ENCODE measurements at regions not wholly inside any gene's neighbourhood (a gene's known extent, or its start where the extent isn't known, plus 50 kb on each side); places are given as distances from the start of the nearest gene placed in this dataset.

DNA sequence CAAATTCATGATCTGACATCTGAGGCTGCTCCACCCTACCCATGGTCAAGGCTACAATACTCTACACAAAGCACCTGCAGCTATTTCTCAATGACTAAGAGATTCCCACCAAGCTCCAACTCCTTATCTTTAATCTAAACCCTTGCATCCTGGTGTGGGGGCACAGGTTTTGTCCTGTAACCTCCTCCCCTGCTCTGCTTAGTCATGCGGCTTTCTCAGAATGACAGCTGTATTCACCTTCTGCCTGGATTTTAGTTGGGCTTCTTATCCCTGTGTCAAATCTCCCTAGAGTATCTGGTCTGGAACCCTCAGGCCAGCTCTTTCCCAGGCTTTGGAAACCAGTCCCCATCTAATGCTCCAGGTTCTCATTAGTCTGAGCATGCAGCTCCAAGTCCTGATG lies 159.0 kb downstream of the BARHL2 start:
- DNase-seq: no peak

DNA sequence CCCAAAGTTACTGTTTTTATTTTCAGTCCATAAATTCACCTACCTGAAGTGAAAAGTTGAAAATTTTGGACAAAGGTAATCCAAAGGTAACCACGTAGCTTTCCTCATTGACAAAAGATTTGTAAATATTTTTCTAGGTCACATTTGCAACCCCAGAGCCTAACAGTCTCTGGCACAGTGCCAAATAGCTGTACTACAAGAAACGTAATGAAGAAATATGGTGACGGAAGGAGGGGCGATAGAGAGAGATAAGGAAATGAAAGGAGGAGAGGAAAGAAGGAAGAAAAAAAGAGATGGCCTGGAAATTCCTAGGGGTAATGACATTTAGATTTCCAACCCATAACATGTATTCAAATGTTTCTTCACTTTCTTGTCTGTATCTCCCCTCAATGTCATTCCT lies 159.4 kb downstream of the BARHL2 start:
- no peak for DNase-seq

DNA sequence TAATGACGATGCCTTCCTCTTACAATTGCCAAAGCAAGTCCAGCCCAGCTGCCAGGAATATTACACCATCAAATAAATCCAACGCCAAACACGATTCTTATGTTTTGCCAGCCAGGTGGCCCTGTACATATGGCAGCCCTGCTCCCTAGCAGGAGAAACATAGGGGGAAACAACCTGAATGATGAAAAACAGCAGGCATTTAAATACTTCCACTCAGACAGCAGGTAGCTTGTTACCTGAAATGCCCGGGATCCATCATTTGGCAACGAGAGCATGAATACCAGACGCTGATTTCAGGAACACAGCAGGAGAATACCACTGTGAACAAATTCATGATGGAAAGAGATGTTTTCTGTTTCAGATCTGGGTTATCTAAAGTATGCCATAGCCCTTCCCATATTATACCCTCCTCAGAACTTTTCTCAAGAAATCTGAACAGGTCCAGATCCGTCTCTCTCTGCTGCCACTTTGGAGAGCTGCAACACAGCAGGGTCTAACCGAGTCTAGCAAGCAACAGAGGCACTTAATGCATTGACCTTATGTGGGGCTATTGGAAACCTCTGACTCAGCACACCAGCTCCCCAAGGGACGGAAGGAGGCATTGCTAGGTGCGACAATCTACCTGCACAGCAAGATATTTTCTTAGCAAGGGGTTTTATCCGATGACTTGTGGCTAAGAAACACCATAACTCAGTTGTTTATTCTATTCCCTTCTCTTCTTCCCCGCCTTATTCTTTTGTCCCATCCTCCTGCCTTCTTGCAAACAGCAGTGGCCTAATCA lies 166.3 kb downstream of the BARHL2 start:
- DNase-seq: no peak

DNA sequence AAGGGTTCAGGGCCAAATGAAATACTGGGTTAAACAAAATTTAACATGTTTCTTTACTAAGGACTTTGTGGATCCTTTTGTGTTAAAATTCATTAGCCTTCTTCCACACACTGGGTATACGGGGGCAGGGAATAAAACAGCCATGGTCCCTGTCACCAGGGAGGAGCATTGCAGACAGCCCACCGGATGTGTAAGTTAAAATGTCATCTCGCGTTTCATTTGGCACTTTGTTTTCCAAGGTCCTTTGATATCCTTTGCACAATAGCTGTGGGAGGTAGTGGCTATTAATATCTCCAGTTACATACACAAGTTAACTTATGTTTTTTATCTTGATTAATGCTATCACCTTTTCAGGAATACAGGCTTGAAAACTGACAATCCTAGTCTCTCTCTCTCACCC lies 172.7 kb downstream of the BARHL2 start:
- no peak for DNase-seq

DNA sequence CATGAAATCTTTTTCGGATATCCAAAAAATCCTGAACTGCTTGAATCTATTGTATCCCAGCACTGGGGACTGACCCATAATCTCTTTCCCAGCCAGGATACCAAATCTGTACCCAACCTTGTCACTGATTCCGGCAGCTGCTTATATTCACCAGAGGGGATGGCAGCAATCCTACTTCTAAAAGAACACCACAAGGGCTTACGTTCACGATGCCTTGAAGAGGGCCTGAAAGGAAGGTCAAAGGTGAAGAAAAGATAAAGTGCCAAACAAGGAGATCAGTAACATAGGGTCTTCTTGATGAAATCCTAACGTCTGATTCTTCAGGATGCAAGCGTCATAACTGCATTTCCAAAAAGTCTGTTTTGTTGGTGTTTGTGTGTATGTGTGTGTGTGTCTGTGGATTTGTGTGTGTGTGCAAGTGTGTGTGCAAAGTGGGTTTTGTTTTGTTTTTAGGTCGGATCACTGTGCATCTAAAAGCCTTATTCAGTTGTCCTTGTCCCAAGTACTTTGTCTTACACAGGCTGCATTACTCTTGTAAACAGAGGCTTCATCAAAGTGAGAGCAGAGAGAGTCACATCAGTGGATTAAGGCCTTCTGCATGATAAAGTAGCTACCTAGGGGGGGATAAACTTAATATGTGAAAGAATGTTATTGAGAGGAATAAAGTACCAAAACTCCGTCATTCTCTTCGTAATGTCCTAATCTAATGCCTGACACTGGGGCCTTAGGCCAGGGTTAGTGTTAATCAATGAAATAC lies 179.3 kb downstream of the BARHL2 start:
- DNase-seq: no peak

DNA sequence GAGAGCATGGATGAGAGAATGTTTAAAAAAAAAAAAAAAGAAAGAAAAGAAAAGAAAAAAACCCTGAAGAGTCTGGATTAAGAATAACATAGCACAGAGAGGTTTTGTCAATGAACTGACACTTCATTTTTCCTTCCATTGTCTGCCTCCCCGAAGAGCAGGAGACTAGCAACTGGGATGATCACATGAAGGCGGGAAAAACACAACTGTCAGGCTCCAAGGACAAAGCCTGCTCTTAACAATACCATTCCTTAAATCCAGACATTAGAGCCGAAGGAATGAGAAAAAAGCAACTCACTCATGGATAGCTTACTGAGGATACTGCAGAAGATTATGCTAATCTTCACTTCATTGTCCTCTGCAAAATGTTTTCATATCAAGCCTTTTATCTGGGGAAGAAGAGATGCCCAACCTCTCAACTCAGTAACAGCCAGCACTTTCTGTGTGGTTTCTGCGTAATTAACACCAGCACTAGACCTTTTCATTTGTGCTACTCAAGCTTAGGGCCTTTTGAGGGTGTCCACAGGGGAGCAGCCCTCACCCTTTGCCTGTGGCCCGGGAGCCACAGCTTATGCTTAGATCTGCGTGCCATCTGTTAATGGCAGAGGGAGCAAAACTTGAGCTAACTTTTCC lies 182.3 kb downstream of the BARHL2 start:
- no peak for DNase-seq

DNA sequence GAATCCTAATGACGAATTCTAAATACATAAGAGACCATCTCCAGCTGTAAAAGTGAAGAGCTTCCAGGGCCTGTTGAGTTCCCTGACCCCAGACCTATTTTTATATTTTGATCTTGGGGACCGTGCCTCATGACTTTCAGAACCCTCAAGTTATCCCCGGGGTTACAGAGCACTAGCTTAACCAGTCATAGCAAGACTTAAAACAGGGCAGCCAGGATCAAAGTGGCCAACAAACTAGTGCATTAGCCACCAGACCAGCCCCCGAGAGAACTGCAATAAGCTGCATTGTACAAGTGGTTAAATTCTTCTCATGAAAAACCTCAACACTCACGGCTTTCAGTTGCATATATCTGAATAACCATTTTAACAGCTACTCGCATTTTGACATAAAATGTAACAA lies 183.0 kb downstream of the BARHL2 start:
- no peak for DNase-seq

DNA sequence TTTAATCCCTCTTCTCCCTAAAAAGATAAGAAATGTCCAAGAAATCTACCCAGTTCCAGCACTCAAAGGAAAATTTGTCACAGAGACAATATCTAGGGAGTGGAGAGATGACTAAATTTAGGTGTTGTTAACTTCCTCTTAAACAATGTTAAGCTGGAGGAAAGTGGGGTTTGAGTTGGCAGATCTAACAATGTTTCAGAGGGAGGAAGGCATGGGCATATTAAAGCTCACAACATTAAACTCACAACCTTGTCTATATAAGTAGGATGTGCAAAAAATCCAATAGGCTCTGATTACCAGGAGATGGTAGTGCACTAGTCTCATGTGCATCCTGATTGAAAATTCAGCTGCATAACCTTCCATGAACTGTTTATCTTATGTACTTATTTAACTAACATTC lies 190.1 kb downstream of the BARHL2 start:
- DNase-seq: no peak

DNA sequence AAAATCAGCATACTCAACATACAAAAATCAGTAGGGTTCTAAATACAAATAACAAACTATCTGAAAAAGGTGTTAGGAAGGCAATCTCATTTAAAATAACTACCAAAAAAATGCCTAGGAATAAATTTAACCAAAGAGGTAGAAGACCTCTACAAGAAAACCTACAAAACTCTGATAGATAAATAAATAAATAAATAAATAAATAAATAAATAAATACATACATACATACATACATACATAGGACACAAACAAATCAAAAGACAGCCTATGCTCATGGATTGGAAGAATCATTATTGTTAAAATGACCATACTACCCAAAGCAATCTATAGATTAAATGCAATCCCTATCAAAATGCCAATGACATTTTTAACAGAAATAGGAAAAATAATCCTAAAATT lies 194.7 kb downstream of the BARHL2 start:
- DNase-seq: no peak

DNA sequence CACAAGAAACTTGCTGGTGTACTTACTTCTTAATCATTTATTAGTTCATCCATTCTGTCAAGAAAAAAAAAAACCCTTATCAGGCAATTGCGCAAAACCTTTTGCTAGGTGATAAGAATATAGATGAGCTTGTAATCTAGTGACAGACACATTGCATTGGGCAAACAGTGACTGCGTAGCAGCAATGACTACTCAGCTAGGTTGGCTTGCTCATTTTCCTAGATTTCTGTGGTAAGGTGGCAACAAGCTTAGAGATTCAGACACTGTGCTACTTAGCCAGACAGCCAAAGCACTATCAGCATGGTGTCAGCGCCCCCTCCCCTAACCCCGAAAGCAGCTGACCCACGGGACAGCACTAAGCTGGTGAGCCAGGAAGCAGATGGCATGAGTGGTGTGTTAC lies 203.1 kb downstream of the BARHL2 start:
- no peak for DNase-seq

DNA sequence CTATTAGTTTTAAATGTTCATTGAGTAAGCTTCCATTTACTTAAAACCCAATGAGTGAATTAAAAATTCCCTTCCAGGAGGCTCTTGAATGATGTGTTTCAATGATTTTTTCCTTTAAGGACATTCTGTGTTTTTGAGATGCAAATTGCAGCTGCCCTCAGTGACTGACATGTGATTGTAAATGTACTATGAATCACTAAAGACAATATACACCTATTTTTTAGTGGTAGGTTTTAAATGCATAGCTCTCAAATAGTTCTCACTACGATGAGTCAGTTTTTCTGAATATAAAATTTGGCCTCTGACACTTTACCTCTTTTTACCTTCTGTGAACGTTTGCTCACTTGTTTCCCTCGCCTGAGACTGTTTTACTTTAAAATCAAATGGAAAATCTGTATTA lies 204.7 kb downstream of the BARHL2 start:
- DNase-seq: no peak

DNA sequence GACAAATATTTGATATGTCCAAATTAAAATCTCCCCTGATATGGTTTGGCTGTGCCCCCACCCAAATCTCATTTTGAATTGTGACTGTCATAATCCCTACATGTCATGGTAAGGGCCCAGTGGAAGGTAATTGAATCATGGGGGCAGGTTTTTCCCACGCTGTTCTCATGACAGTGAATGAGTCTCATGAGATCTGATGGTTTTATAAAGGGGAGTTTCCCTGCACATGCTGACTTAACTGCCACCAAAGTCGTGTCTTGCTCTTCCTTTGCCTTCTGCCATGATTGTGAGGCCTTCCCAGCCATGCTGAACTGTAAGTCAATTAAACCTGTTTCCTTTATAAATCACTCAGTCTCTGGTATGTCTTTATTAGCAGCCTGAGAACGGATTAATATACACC lies 207.0 kb downstream of the BARHL2 start:
- DNase-seq: no peak

DNA sequence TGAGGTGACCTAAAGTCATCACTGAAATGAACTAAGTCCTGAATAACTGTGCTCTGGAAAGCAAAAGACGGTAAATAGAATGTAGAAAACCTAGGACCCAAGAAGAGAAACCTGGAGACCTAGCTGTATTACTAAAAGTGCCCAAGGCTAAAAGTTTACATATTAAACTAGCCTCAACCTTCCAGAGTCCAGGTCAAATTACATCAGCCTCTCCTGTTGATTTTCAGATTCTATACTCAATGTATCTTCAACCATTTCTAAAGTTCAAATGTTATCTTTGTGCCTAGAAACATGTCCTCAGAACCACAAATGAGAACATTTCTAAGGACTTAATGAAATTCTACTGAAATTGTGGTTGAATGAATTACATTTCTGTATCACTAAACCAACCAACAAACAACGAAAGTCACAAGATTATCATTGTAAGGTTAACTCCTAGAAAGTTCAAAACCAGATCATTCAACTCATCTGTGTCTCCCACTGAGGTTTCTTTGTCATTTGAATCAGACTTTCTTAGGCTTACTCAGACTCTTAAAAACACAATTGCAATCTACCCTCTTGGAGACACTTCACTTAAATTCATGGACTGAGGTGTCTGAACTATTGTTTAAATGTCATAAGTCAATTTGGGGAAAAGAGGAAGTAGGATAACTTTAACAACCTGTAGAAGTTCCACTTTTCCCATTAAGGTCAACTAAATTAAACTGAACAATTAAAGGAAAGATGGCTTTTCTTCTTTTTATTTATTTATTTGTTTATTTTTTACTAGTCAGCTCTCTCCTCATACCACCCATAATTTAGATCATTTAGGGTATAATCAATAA lies 207.7 kb downstream of the BARHL2 start:
- no peak for DNase-seq

DNA sequence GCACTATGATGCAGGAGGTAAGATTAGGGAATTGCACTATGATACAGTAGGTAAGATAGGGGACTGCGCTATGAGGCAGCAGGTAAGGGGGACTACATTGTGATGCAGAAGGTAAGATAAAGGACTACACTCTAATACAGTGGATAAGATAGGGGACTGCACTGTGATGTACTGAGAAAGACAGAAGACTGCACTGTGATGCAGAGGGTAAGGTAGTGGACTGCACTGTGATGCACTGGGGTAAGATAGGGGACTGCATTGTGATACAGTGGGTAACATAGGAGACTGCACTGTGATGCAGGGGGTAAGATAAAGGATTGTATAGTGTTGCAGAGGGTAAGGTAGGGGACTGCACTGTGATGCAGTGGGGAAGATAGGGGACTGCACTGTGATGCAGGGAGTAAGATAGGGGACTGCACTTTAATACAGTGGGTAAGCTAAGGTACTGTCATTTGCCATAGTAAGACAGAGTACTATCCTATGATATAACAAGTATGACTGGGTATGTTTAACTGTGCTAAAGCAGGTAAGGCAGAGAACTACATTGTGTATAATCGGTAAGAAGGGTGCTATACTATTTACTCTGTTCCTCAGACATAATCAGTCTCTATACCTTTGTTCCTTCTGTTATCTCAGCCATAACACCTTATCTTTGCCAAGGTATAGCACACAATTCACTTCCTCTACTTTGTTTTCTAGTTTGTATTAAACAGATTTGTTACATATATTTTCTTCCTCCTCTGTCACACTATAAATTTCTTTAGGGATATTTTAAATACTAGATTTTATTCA lies 208.5 kb downstream of the BARHL2 start:
- DNase-seq: no peak

DNA sequence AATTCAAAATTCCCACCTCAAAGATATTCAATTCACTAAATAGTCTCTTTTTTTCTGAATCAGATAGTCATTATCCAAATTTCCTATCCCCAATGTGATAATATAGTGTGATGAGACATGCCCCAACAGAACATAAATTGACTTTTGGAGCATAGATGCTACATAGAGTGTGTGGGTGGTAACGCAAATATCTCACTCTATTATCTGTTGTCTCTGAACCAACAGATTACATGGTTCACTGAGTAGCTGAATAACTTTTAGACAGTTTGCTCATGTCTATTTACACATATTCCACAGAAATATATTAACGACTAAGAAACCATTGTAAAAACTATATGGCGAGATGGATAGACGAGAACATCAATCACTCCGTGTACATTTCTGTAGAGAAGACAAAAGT lies 209.9 kb downstream of the BARHL2 start:
- no peak for DNase-seq

DNA sequence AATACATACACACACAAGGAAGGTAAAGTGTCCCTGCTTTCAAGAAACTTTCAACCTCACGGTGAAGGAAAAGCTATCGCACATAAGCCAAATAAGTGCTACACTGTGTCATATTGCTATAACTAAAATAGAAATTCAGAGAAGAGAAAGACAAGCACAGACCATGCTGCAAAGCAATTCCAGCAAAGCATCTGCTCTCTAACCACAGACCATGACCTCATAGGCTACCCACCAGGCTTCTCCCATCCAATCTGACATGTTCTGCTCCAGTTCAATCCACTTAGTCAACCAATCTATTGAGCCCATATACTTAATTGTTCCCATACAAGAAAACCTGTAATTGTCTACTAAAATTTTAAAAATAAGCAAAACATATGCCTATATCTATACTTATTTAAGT lies 211.3 kb downstream of the BARHL2 start:
- no peak for DNase-seq

DNA sequence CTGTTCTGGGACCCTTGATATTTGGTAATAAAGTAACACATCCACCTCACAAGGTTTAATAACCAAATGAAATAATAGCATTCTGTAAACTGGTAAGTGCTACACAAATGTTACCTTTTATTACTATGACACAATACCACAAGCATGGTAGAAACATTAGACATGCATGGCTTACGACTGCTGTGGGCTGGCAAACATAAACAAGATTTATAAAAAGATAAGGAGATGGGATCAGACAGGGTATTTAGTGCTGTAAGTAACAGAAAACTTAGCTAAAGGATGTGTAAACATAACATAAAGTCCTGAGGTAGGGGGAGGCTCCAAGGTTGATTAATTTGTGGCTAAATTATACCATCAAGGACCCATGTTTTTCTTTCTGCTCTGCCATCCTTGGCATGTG lies 212.6 kb downstream of the BARHL2 start:
- no peak for DNase-seq

DNA sequence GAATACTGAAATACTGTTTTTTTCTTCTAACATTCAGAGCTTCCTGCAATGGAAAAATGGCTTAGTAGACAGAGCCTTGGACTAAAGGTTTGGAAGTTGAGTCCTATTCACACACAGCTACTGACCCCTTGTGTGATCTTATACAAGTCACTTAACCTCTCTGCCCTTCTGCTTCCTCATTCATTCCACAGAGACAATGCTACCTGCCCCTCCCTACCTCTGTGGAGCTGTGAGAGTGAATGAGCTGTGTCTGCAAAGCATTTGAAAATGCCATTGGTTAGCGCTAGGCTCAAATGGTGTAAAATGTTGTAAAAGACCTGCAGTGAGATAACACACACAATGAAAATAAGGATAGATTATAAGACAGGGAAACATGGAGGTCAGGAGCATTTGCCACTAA lies 214.4 kb downstream of the BARHL2 start:
- no peak for DNase-seq

DNA sequence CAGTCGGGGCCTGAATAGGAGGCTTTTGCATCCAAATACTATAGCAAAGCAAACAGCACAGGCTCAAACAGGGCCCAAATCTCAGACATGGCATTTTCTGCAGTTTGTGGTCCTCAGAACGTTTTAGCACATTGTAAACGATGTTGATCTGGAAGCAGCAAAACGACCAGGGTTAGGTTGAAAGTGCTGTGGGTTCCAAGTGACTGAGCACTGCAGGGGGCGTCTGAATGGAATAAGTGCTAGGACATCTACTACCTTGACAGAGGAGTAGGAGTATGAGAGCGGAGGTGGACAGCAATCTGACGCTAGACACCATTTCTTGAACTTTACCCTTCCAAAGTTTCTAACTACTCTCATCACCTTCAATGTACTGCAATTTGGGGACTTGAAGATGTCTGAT lies 214.9 kb downstream of the BARHL2 start:
- no peak for DNase-seq

DNA sequence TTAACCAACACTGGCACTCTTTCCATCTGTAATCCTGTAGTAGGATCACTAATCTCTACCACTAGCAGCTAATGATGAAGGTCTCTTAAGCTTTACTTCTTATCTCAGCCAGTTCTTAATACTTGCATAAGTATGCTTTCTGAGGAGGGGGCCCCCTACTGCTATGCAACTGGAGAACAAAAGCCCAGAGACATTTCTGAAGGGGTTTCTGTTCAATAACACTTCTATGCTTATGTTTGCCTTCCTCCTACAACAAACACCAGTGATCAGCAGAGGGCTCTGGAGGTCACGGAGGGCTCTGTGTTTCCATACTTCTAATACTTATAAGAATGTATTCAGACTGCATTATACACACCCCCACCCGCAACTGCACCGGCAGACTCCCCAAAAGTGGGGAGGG lies 215.8 kb downstream of the BARHL2 start:
- DNase-seq: no peak

DNA sequence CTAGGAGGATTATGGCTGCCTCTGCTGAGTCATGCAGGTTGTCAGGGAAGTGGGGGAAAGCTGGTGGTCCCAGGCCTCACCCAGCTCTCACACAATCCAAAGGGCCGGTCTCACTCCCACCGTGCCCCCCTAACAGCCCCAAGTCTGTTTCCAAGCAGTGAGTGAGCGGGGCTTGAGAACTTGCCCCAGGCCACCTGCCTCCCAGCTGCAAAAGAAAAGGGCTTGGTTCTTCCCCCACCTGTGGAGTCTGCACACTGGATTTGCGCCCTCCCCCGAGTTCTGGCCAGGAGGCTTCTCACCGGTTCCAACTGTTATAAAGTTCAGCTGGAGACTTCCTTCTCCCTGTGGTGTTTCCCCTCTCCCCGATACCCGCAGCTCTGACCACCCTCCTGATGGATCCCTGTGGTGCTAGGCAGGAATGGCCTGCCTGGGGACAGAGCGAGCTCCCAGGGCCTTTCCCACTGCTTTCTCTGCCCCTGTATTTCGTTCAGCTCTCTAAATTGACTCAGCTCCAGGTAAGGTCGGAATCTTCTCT lies 222.3 kb downstream of the BARHL2 start:
- no peak for DNase-seq

DNA sequence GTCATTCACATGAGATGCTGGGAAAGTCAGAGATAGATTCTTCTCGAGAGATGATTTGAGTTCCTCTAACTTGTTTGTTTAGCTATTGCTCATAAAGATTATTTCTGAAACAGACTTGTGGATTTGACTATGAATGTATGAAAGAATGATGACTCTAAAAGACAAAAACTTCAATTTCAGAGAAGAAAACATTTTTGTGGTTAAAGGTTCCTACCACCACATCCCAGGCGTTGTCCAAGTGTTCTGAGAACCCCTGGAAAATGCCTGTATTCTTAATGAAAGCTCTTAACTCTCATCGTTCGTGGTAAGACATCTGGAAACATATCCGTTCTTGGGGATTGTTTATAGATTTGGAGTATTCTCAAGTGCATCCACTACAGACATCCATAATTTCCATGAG lies 228.7 kb downstream of the BARHL2 start:
- no peak for DNase-seq
